Lower leg skin (tissue), 3 donors: ENCODE measurements at regions not wholly inside any gene's neighbourhood (a gene's known extent, or its start where the extent isn't known, plus 50 kb on each side); places are given as distances from the start of the nearest gene placed in this dataset.

ENCODE experiments used
- POLR2A ChIP-seq, 2 donors: fragments of 450-650 bp; IDR thresholded peaks; one replicate each; pipeline ENCODE4 v1.6.1; 2016 to 2017; ENCODE audit warnings: antibody characterized with exemption in 2 of 2, mild to moderate bottlenecking in 1 of 2, moderate library complexity in 1 of 2
- TF ChIP-seq, protein P1 (sequence below), 3 donors: fragments of 450-650 bp; IDR thresholded peaks; one replicate each; pipeline ENCODE4 v1.5.1; 2016; ENCODE audit warnings: antibody characterized with exemption in 3 of 3, mild to moderate bottlenecking in 3 of 3, moderate library complexity in 2 of 3

- TF ChIP-seq POLR2A (IDR thresholded peaks at IDR 0.05), result no peak
- TF ChIP-seq, protein P1, sequence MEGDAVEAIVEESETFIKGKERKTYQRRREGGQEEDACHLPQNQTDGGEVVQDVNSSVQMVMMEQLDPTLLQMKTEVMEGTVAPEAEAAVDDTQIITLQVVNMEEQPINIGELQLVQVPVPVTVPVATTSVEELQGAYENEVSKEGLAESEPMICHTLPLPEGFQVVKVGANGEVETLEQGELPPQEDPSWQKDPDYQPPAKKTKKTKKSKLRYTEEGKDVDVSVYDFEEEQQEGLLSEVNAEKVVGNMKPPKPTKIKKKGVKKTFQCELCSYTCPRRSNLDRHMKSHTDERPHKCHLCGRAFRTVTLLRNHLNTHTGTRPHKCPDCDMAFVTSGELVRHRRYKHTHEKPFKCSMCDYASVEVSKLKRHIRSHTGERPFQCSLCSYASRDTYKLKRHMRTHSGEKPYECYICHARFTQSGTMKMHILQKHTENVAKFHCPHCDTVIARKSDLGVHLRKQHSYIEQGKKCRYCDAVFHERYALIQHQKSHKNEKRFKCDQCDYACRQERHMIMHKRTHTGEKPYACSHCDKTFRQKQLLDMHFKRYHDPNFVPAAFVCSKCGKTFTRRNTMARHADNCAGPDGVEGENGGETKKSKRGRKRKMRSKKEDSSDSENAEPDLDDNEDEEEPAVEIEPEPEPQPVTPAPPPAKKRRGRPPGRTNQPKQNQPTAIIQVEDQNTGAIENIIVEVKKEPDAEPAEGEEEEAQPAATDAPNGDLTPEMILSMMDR (IDR thresholded peaks at IDR 0.05), result no peak
These were observed 446.0 kb downstream of the HACE1 start for GRCh38 chr6:104413767-104414166.
